T-cell (primary cell): ENCODE measurements at regions not wholly inside any gene's neighbourhood (a gene's known extent, or its start where the extent isn't known, plus 50 kb on each side); places are given as distances from the start of the nearest gene placed in this dataset.

Source experiments
- ATAC-seq, 4 experiments: fragments of 200-7000 bp in 3 of 4; fragments of 150-1000 bp in 1 of 4; cut with Tn5 transposase; replicated peaks in 1 of 4; 1 replicate in 3 of 4; 2 replicates in 1 of 4; pipeline ENCODE4 v1.10.0; 2021; ENCODE audit warnings: moderate library complexity in 3 of 4, mild to moderate bottlenecking in 2 of 4, moderate number of reproducible peaks in 1 of 4
- CTCF ChIA-PET, 2 donors: fragments of 300-600 bp; sonication (Branson Sonifier 250); formaldehyde crosslinking; loops; one replicate each; lab custom pipeline; 2022; ENCODE audit warnings: antibody characterized with exemption in 2 of 2; lab: Charles Lee
- POLR2A ChIA-PET, 2 donors: fragments of 300-600 bp; sonication (Branson Sonifier 250); formaldehyde crosslinking; loops; one replicate each; lab custom pipeline; 2022; ENCODE audit warnings: antibody characterized with exemption in 2 of 2; lab: Charles Lee
- DNase-seq, 35 experiments: peaks; one replicate each; pipeline versions ENCODE4 v3.0.0 to v3.0.0-alpha.2; 2013 to 2023
- H3K27ac ChIP-seq: one replicate; pipeline ENCODE4 v1.5.1; 2013; ENCODE audit warnings: low read length
- H3K27me3 ChIP-seq, 2 experiments: replicated peaks in 1 of 2; 1 replicate in 1 of 2; 2 replicates in 1 of 2; pipeline versions ENCODE4 v1.6.1 to v1.7.0; 2013; ENCODE audit warnings: low read length in 1 of 2, mixed read lengths in 1 of 2; ENCODE audit not compliant: control insufficient read depth in 2 of 2, insufficient read depth in 2 of 2; ENCODE audit errors: extremely low read depth in 1 of 2
- H3K36me3 ChIP-seq, 2 donors: 1 replicate in 1 of 2; 2 replicates in 1 of 2; pipeline versions ENCODE4 v1.6.1 to v1.7.0; 2013; ENCODE audit warnings: low read length in 1 of 2; ENCODE audit not compliant: control insufficient read depth in 2 of 2, insufficient read depth in 1 of 2; ENCODE audit errors: extremely low read depth in 1 of 2
- H3K4me1 ChIP-seq, 2 experiments: 1 replicate in 1 of 2; 2 replicates in 1 of 2; pipeline versions ENCODE4 v1.6.1 to v1.7.0; 2013; ENCODE audit warnings: low read length in 2 of 2, mixed read lengths in 1 of 2; ENCODE audit not compliant: insufficient read depth in 2 of 2, control insufficient read depth in 1 of 2; ENCODE audit errors: extremely low read depth in 1 of 2
- H3K4me3 ChIP-seq, 2 donors: 1 replicate in 1 of 2; 2 replicates in 1 of 2; pipeline versions ENCODE4 v1.5.1 to v1.7.0; 2013; ENCODE audit warnings: mild to moderate bottlenecking in 2 of 2, low read length in 1 of 2, moderate library complexity in 1 of 2; ENCODE audit not compliant: control insufficient read depth in 1 of 2; ENCODE audit errors: extremely low read depth in 1 of 2
- H3K9me3 ChIP-seq: 2 replicates; pipeline ENCODE4 v1.7.0; 2013
- H3K27ac Mint-ChIP-seq, 2 donors: one replicate each; pipeline ENCODE4 v1.8.0; 2020 to 2021; ENCODE audit warnings: mild to moderate bottlenecking in 2 of 2, mixed read lengths in 2 of 2
- H3K27me3 Mint-ChIP-seq, 2 donors: one replicate each; pipeline ENCODE4 v1.8.0; 2021 to 2022; ENCODE audit warnings: mixed read lengths in 2 of 2
- H3K36me3 Mint-ChIP-seq: one replicate; pipeline ENCODE4 v1.8.0; 2021; ENCODE audit warnings: mixed read lengths
- H3K4me1 Mint-ChIP-seq, 3 donors: one replicate each; pipeline ENCODE4 v1.8.0; 2020 to 2022; ENCODE audit warnings: mixed read lengths in 3 of 3, mild to moderate bottlenecking in 1 of 3
- H3K4me3 Mint-ChIP-seq, 3 donors: one replicate each; pipeline ENCODE4 v1.8.0; 2020 to 2022; ENCODE audit warnings: mild to moderate bottlenecking in 3 of 3, mixed read lengths in 3 of 3, moderate library complexity in 3 of 3
- H3K9me3 Mint-ChIP-seq, 3 donors: one replicate each; pipeline ENCODE4 v1.8.0; 2020 to 2022; ENCODE audit warnings: mixed read lengths in 3 of 3
- WGBS: methylation state at CpG from one replicate; pipeline ENCODE4 v1.1.5; 2013; ENCODE audit warnings: missing lambda C conversion rate; ENCODE audit not compliant: insufficient coverage; 5-methylcytosine and 5-hydroxymethylcytosine counted together

DNA sequence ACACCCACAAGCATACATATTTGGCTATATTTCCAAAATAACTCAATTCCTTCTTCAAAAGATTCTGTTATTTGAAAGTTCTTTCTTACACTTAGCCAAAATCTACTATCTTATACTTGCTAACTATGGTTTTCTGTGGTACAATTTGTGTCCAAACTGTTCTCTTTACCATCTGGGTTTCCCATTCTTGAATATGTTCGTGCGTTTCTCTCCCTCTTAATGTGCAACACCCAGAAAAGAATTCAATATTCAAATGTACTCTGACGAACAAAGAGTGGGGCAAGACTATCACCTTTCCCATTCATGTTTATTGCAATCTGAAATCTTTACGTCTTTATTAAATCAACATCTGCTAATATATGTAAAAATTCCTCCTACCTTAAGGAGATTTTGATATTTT lies 912.7 kb downstream of the FAT4 start:
- no CpG with 5 or more reads among the region's 4 CpGs for WGBS
- no peak for ATAC-seq
- Histone ChIP-seq H3K4me1 (no peaks in the 10 kb centered on the region), H3K9me3 (no peaks in the 10 kb centered on the region), H3K4me3 (no peak overlapping the region), H3K36me3 (no peaks in the 10 kb centered on the region), H3K27ac (no peak overlapping the region), H3K27me3 (no peaks in the 10 kb centered on the region)
- DNase-seq: no peak
- ChIA-PET POLR2A (no interaction called here), CTCF (no interaction called here)
- H3K27ac Mint-ChIP-seq: no peak overlapping the region
- no peak overlapping the region for H3K4me3 Mint-ChIP-seq
- H3K9me3 Mint-ChIP-seq: peaks cover 8 to 23% (median 17%) of the 10 kb centered on the region in 3 donors
- no peaks in the 10 kb centered on the region for H3K4me1 Mint-ChIP-seq
- no peaks in the 10 kb centered on the region for H3K27me3 Mint-ChIP-seq
- H3K36me3 Mint-ChIP-seq: no peaks in the 10 kb centered on the region

- no peak overlapping the region for H3K27ac Mint-ChIP-seq
- DNase-seq: no peak
- H3K4me1 Mint-ChIP-seq: no peaks in the 10 kb centered on the region
- peaks cover 15 to 35% (median 22%) of the 10 kb centered on the region in 3 donors for H3K9me3 Mint-ChIP-seq
- H3K27me3 ChIP-seq: no peaks in the 10 kb centered on the region
- H3K4me3 ChIP-seq: no peak overlapping the region
- no peaks in the 10 kb centered on the region for H3K9me3 ChIP-seq
- ChIA-PET CTCF (no interaction called here), POLR2A (no interaction called here)
- no peak overlapping the region for H3K27ac ChIP-seq
- no peaks in the 10 kb centered on the region for H3K36me3 Mint-ChIP-seq
- no peak overlapping the region for H3K4me3 Mint-ChIP-seq
- 100% methylated on average over 1 of the region's 1 CpG for WGBS
- no peaks in the 10 kb centered on the region for H3K4me1 ChIP-seq
- H3K27me3 Mint-ChIP-seq: no peaks in the 10 kb centered on the region
- no peaks in the 10 kb centered on the region for H3K36me3 ChIP-seq
- no peak for ATAC-seq
Measured at GRCh38 chr4:126230269-126230668, 915.5 kb downstream of the FAT4 start.

DNA sequence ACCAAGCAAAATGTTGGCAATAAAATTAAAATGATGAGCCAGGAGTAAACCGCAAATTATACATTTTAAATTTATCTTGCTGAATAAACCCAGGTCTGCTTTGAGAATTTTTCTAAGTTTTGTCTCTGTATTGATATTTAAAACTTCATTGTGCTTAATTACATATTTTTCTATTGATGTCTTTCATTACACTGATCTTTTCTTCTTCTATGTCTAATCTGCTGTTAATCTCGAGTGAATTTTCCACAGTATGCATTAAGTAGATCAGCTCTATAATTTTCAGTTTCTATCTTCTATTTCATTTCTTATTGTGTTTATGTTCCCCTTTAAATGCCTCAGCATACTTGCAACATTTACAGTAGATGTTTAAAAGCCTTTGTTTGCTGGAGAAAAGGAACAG lies 918.7 kb downstream of the FAT4 start:
- H3K27ac Mint-ChIP-seq: no peak overlapping the region
- ChIA-PET POLR2A (no interaction called here), CTCF (no interaction called here)
- WGBS: no CpG with 5 or more reads among the region's 2 CpGs
- no peak for ATAC-seq
- H3K27ac ChIP-seq: no peak overlapping the region
- no peaks in the 10 kb centered on the region for H3K27me3 ChIP-seq
- no peaks in the 10 kb centered on the region for H3K9me3 ChIP-seq
- H3K4me1 ChIP-seq: no peaks in the 10 kb centered on the region
- H3K4me1 Mint-ChIP-seq: no peaks in the 10 kb centered on the region
- no peak for DNase-seq
- no peaks in the 10 kb centered on the region for H3K36me3 ChIP-seq
- no peaks in the 10 kb centered on the region for H3K36me3 Mint-ChIP-seq
- peaks cover 15 to 55% (median 31%) of the 10 kb centered on the region in 3 donors for H3K9me3 Mint-ChIP-seq
- no peaks in the 10 kb centered on the region for H3K27me3 Mint-ChIP-seq
- H3K4me3 ChIP-seq: no peak overlapping the region
- no peak overlapping the region for H3K4me3 Mint-ChIP-seq

DNA sequence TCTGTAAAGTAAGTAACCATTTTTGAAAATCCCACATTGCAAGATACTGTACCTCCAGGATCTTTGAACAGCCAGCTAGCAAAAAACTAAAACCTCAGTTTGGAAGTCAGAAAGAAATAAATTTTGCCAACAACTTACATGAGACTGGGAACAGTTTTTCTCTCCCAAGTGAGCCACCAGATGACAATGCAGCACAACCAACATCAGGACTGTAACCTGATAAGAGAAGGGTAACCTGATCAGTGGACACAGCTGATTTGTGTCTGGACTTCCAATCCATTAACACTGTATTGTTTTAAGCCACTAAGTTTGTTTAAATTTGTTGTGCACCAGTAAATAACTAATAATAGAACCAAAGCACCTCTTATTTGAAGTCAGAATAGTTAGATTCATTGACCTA lies 923.3 kb downstream of the FAT4 start:
- H3K27me3 ChIP-seq: no peaks in the 10 kb centered on the region
- ChIA-PET CTCF (no interaction called here), POLR2A (no interaction called here)
- H3K4me1 ChIP-seq: no peaks in the 10 kb centered on the region
- H3K27me3 Mint-ChIP-seq: no peaks in the 10 kb centered on the region
- no peak overlapping the region for H3K4me3 Mint-ChIP-seq
- no peaks in the 10 kb centered on the region for H3K36me3 Mint-ChIP-seq
- ATAC-seq (no peak), DNase-seq (no peak)
- H3K4me1 Mint-ChIP-seq: no peaks in the 10 kb centered on the region
- no peaks in the 10 kb centered on the region for H3K9me3 ChIP-seq
- H3K27ac Mint-ChIP-seq: no peak overlapping the region
- H3K4me3 ChIP-seq: no peak overlapping the region
- peaks cover 16 to 38% (median 18%) of the 10 kb centered on the region in 3 donors for H3K9me3 Mint-ChIP-seq
- H3K36me3 ChIP-seq: no peaks in the 10 kb centered on the region
- no peak overlapping the region for H3K27ac ChIP-seq

DNA sequence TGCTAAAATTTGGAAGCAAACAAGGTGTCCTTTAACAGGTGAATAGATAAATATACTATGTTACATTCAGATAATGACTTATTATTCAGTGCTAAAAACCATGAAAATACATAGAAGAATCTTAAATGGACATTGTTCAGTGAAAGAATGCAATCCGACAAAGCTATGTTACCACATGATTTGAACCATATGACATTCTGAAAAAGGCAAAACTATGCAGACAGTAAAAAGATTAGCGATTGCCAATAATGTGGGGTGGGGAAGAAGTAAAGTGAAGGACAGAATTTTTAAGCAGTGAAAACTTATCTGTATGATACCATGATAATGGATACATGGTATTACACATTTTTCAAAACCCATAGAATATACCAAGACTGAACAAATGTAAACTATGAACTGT lies 926.9 kb downstream of the FAT4 start:
- Mint-ChIP-seq H3K36me3 (no peaks in the 10 kb centered on the region), H3K9me3 (peaks cover 19 to 31% (median 22%) of the 10 kb centered on the region in 3 donors), H3K4me3 (no peak overlapping the region), H3K4me1 (no peaks in the 10 kb centered on the region), H3K27ac (no peak overlapping the region), H3K27me3 (no peaks in the 10 kb centered on the region)
- no peak overlapping the region for H3K4me3 ChIP-seq
- H3K36me3 ChIP-seq: no peaks in the 10 kb centered on the region
- WGBS: no CpG with 5 or more reads among the region's 2 CpGs
- no peak overlapping the region for H3K27ac ChIP-seq
- ChIA-PET POLR2A (no interaction called here), CTCF (no interaction called here)
- H3K9me3 ChIP-seq: no peaks in the 10 kb centered on the region
- H3K4me1 ChIP-seq: no peaks in the 10 kb centered on the region
- DNase-seq: no peak
- no peaks in the 10 kb centered on the region for H3K27me3 ChIP-seq
- no peak for ATAC-seq

GRCh38 chr4:126242679-126243390 lies 928.1 kb downstream of the FAT4 start:
- CTCF ChIA-PET: no interaction called here
- POLR2A ChIA-PET: no interaction called here
- Histone ChIP-seq H3K36me3 (no peaks in the 10 kb centered on the region), H3K27me3 (no peaks in the 10 kb centered on the region), H3K4me3 (no peak overlapping the region), H3K9me3 (no peaks in the 10 kb centered on the region), H3K4me1 (no peaks in the 10 kb centered on the region), H3K27ac (no peak overlapping the region)
- H3K27ac Mint-ChIP-seq: no peak overlapping the region
- H3K27me3 Mint-ChIP-seq: no peaks in the 10 kb centered on the region
- DNase-seq (no peak), ATAC-seq (no peak)
- peaks cover 20 to 22% (median 20%) of the 10 kb centered on the region in 3 donors for H3K9me3 Mint-ChIP-seq
- H3K36me3 Mint-ChIP-seq: no peaks in the 10 kb centered on the region
- H3K4me1 Mint-ChIP-seq: no peaks in the 10 kb centered on the region
- 88% methylated on average over 6 of the region's 7 CpGs for WGBS
- H3K4me3 Mint-ChIP-seq: no peak overlapping the region

GRCh38 chr4:126247409-126247808 lies 932.7 kb downstream of the FAT4 start:
- no peak for DNase-seq
- ChIA-PET POLR2A (no interaction called here), CTCF (no interaction called here)
- H3K9me3 ChIP-seq: no peaks in the 10 kb centered on the region
- no peak overlapping the region for H3K27ac ChIP-seq
- no CpG with 5 or more reads among the region's 3 CpGs for WGBS
- H3K4me3 ChIP-seq: no peak overlapping the region
- no peaks in the 10 kb centered on the region for H3K27me3 ChIP-seq
- Mint-ChIP-seq H3K4me1 (no peaks in the 10 kb centered on the region), H3K27ac (no peak overlapping the region), H3K9me3 (peaks cover 16 to 24% (median 20%) of the 10 kb centered on the region in 3 donors), H3K36me3 (no peaks in the 10 kb centered on the region), H3K4me3 (no peak overlapping the region), H3K27me3 (no peaks in the 10 kb centered on the region)
- no peaks in the 10 kb centered on the region for H3K4me1 ChIP-seq
- no peak for ATAC-seq
- H3K36me3 ChIP-seq: no peaks in the 10 kb centered on the region
